K562 (cell line): ENCODE measurements at regions not wholly inside any gene's neighbourhood (a gene's known extent, or its start where the extent isn't known, plus 50 kb on each side); places are given as distances from the start of the nearest gene placed in this dataset.
A peak's percentile ranks its signal among the peaks of the same experiment; 100 is the strongest.

ENCODE experiments used
- ATAC-seq: fragments of 200-7000 bp; cut with Tn5 transposase; 3 replicates; pipeline ENCODE4 v1.9.1; 2020; ENCODE audit warnings: moderate library complexity
- BruUV-seq: library from RNA; stranded (reverse); fragments of 400-500 nt; replicated peaks from 2 replicates; lab custom pipeline; 2021; lab: Mats Ljungman, UMichigan
- CTCF ChIA-PET: fragments of 300-600 bp; formaldehyde crosslinking; extraction: SDS; loops from one replicate; lab custom pipeline; 2021; ENCODE audit warnings: low intra/inter-chr PET ratio; lab: Yijun Ruan, JAX
- POLR2A ChIA-PET: fragments of 300-600, 350-650 bp; sonication (Branson Sonifier 250); formaldehyde crosslinking; extraction: SDS; loops from one replicate; lab custom pipeline; 2021; ENCODE audit warnings: antibody characterized with exemption, inconsistent platforms; lab: Yijun Ruan, JAX
- DNase-seq, 4 experiments: peaks; one replicate each; pipeline versions ENCODE4 v3.0.0 to v3.0.0-alpha.2; 2011 to 2018; ENCODE audit warnings: low spot score in 3 of 4, mixed read lengths in 3 of 4; ENCODE audit errors: extremely low read depth in 1 of 4
- FAIRE-seq: peaks from 2 replicates; lab custom pipeline; 2011; peaks lifted over from hg19 to GRCh38; lab: Jason Lieb, UNC
- H2AFZ ChIP-seq: 2 replicates; pipeline ENCODE4 v1.6.0; 2011; ENCODE audit warnings: low read depth, low read length, control low read depth, inconsistent platforms
- H3K27ac ChIP-seq: fragments of 200-600 bp; 3 replicates; pipeline ENCODE4 v1.8.0; 2011; ENCODE audit warnings: low read depth, mild to moderate bottlenecking, control low read depth, inconsistent platforms, low read length, moderate library complexity, mixed read lengths; ENCODE audit errors: extremely low read depth
- H3K27me3 ChIP-seq, 2 experiments: fragments of 300-600 bp in 1 of 2; 2 replicates in 1 of 2; 3 replicates in 1 of 2; pipeline versions ENCODE4 v1.6.0 to v1.8.0; 2011; ENCODE audit warnings: inconsistent platforms in 2 of 2, low read length in 2 of 2, mild to moderate bottlenecking in 1 of 2, mixed read lengths in 1 of 2, moderate library complexity in 1 of 2; ENCODE audit not compliant: control insufficient read depth in 2 of 2, insufficient read depth in 2 of 2
- H3K36me3 ChIP-seq: fragments of 300-600 bp; 3 replicates; pipeline ENCODE4 v1.8.0; 2011; ENCODE audit warnings: mild to moderate bottlenecking, low read length, inconsistent platforms; ENCODE audit not compliant: control insufficient read depth, insufficient read depth
- H3K4me1 ChIP-seq, 2 experiments: fragments of 200-600 bp in 1 of 2; replicated peaks in 1 of 2; 2 replicates in 1 of 2; 3 replicates in 1 of 2; pipeline versions ENCODE4 v1.5.1 to v1.8.0; 2011; ENCODE audit warnings: inconsistent platforms in 2 of 2, low read length in 2 of 2, mild to moderate bottlenecking in 1 of 2, mixed read lengths in 1 of 2, moderate library complexity in 1 of 2; ENCODE audit not compliant: control insufficient read depth in 2 of 2, insufficient read depth in 2 of 2
- H3K4me2 ChIP-seq: 2 replicates; pipeline ENCODE4 v1.6.1; 2011; ENCODE audit warnings: low read length, control low read depth, inconsistent platforms, mixed read lengths; ENCODE audit not compliant: insufficient read depth
- H3K4me3 ChIP-seq: fragments of 200-600 bp; sonication (generic), shearing (Covaris generic); 2 replicates; pipeline ENCODE4 v1.5.1; 2016; ENCODE audit warnings: control low read depth, inconsistent platforms
- H3K79me2 ChIP-seq: fragments of 200-600 bp; 3 replicates; pipeline ENCODE4 v1.8.0; 2011; ENCODE audit warnings: low read length, inconsistent platforms; ENCODE audit not compliant: control insufficient read depth, insufficient read depth
- H3K9ac ChIP-seq, 2 experiments: 2 replicates each; pipeline versions ENCODE4 v1.6.0 to v1.6.1; 2011; ENCODE audit warnings: low read depth in 2 of 2, low read length in 2 of 2, control low read depth in 1 of 2, inconsistent platforms in 1 of 2, mild to moderate bottlenecking in 1 of 2, mixed read lengths in 1 of 2; ENCODE audit not compliant: insufficient read depth in 1 of 2
- H3K9me1 ChIP-seq: one replicate; pipeline ENCODE4 v1.6.0; 2011; ENCODE audit warnings: inconsistent platforms, mild to moderate bottlenecking, low read length, moderate library complexity; ENCODE audit not compliant: control insufficient read depth, insufficient read depth
- H3K9me3 ChIP-seq: replicated peaks from 2 replicates; pipeline ENCODE4 v1.5.1; 2011; ENCODE audit warnings: low read depth, low read length, inconsistent platforms; ENCODE audit not compliant: control insufficient read depth, insufficient read depth
- H4K20me1 ChIP-seq: replicated peaks from 2 replicates; pipeline ENCODE4 v1.6.1; 2011; ENCODE audit warnings: low read length, inconsistent platforms, mixed read lengths; ENCODE audit not compliant: control insufficient read depth, insufficient read depth
- CC2D1A ChIP-seq: fragments of 450-650 bp; IDR thresholded peaks from 2 replicates; pipeline ENCODE4 v1.6.1; 2017; ENCODE audit warnings: mild to moderate bottlenecking
- FOSL1 ChIP-seq: fragments of 200-800 bp; sonication (Bioruptor generic); conservative IDR thresholded peaks from 2 replicates; pipeline ENCODE4 v1.6.1; 2016; ENCODE audit warnings: missing genetic modification characterization, missing compliant biosample characterization
- LCOR ChIP-seq: sonication (generic); formaldehyde crosslinking; IDR thresholded peaks from 2 replicates; pipeline ENCODE4 v1.8.0; 2022; ENCODE audit warnings: mild to moderate bottlenecking, missing genetic modification reagents
- MLLT1 ChIP-seq, 2 experiments: fragments of 450-650 bp; IDR thresholded peaks; 2 replicates each; pipeline ENCODE4 v1.6.1; 2016
- NCOR1 ChIP-seq: fragments of 450-650 bp; IDR thresholded peaks from 2 replicates; pipeline ENCODE4 v1.6.1; 2016; ENCODE audit warnings: mild to moderate bottlenecking, moderate library complexity
- PCBP2 ChIP-seq: fragments of 200-400 bp; formaldehyde crosslinking; IDR thresholded peaks from 2 replicates; pipeline ENCODE4 v1.6.1; 2018; ENCODE audit warnings: low read length, low read depth, mild to moderate bottlenecking, moderate library complexity; ENCODE audit not compliant: poor library complexity, severe bottlenecking
- U2AF1 ChIP-seq: fragments of 200-400 bp; formaldehyde crosslinking; optimal IDR thresholded peaks from 2 replicates; pipeline ENCODE3; 2017; ENCODE audit warnings: mild to moderate bottlenecking, low read depth, low read length, moderate library complexity
- in situ Hi-C: fragments of 300-500 bp; cut with MboI; formaldehyde crosslinking; loops from 4 replicates; pipeline ENCODE4 v1.15.0; 2018; ENCODE audit warnings: inconsistent platforms, mixed read lengths
- intact Hi-C: fragments of 100-400 bp; cut with micrococcal nuclease; formaldehyde crosslinking; loops from 2 replicates; pipeline ENCODE4 v1.14.2; 2022

DNA sequence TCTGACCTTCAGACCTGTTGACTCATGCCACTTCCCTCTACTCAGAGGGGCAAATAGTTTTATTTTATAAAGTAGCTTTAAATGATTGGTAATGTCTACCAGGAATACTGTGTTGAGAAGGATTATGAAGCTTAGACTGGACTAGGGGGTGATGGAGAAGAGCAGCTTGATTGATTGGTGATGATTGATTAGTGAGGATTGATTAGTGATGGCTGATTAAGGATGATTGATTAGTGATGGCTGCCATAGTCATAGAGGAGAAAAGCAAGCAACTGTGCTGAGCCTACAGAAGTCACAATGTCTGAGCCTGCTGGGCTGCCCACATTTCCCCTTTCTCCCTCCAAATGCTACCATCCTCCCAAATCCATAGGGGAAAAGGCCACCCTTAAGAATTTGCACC lies 206.8 kb upstream of the SALL1 start:
- ATAC-seq (no peak), FAIRE-seq (no peak), DNase-seq (no peak)
- no TSS peak for BruUV-seq
- no peaks in the 10 kb centered on the region for H3K27me3 ChIP-seq
- intact Hi-C loops, result no loop called here
- H2AFZ ChIP-seq, result no peak overlapping the region
- no peaks in the 10 kb centered on the region for H3K4me1 ChIP-seq
- H3K36me3 ChIP-seq, result no peaks in the 10 kb centered on the region
- no peak overlapping the region for H3K9ac ChIP-seq
- POLR2A ChIA-PET, result no interaction called here
- no peaks in the 10 kb centered on the region for H3K9me3 ChIP-seq
- H3K4me3 ChIP-seq, result no peak overlapping the region
- H4K20me1 ChIP-seq, result no peaks in the 10 kb centered on the region
- CTCF ChIA-PET, result no interaction called here
- no peak overlapping the region for H3K27ac ChIP-seq
- H3K9me1 ChIP-seq, result no peaks in the 10 kb centered on the region
- no peak for TF ChIP-seq CC2D1A
- TF ChIP-seq MLLT1 (IDR thresholded peaks at IDR 0.05), result 0 out of 4 replicates have a peak, but pooled peaks of 1 of the 2 experiments have one; percentile 36
- no peak for TF ChIP-seq U2AF1
- TF ChIP-seq PCBP2, result no peak
- TF ChIP-seq NCOR1, result no peak
- no peak for TF ChIP-seq FOSL1 (tag)
- no peak for TF ChIP-seq LCOR (CRISPR knock-in tag)
- H3K79me2 ChIP-seq, result no peaks in the 10 kb centered on the region
- in situ Hi-C loops, result no loop called here
- H3K4me2 ChIP-seq, result no peak overlapping the region
